Panc1 (cell line): ENCODE measurements at regions not wholly inside any gene's neighbourhood (a gene's known extent, or its start where the extent isn't known, plus 50 kb on each side); places are given as distances from the start of the nearest gene placed in this dataset.

Experiments
- CTCF ChIP-seq: fragments of 450-650 bp; IDR thresholded peaks from 2 replicates; pipeline ENCODE4 v1.5.1; 2017; ENCODE audit warnings: mild to moderate bottlenecking
- POLR2AphosphoS5 ChIP-seq: IDR thresholded peaks from 2 replicates; pipeline ENCODE4 v1.6.1; 2012; ENCODE audit warnings: mild to moderate bottlenecking, low read depth, low read length, moderate library complexity
- REST ChIP-seq, 2 experiments: IDR thresholded peaks; 2 replicates each; pipeline ENCODE4 v1.6.1; 2011 to 2012; ENCODE audit warnings: low read depth in 2 of 2, control low read depth in 1 of 2, low read length in 1 of 2, mild to moderate bottlenecking in 1 of 2, moderate library complexity in 1 of 2; ENCODE audit not compliant: insufficient read depth in 1 of 2
- SIN3A ChIP-seq: IDR thresholded peaks from 2 replicates; pipeline ENCODE4 v1.6.1; 2012; ENCODE audit warnings: low read depth, mild to moderate bottlenecking, low read length, moderate library complexity, borderline replicate concordance; ENCODE audit not compliant: insufficient read depth
- TCF7L2 ChIP-seq: IDR thresholded peaks from 2 replicates; pipeline ENCODE4 v1.6.1; 2011; ENCODE audit warnings: mild to moderate bottlenecking, low read depth, low read length, inconsistent platforms

GRCh38 chr12:25014961-25015360 lies 66.1 kb upstream of the BCAT1 start:
- no peak for TF ChIP-seq CTCF
- TF ChIP-seq SIN3A = no peak
- no peak for TF ChIP-seq POLR2AphosphoS5
- TF ChIP-seq TCF7L2 = no peak
- no peak for TF ChIP-seq REST (IDR thresholded peaks at IDR 0.05; ENCODE audit: insufficient read depth in 1 of 2, low read depth in 2 of 2, low read length in 1 of 2)
